ENCODE measurements at regions not wholly inside any gene's neighbourhood (a gene's known extent, or its start where the extent isn't known, plus 50 kb on each side); places are given as distances from the start of the nearest gene placed in this dataset.
A peak's percentile ranks its signal among the peaks of the same experiment; 100 is the strongest.

GRCh38 chr2:126212735-126213134 lies 443.2 kb upstream of the GYPC start:
- TF ChIP-seq CTCF (IDR thresholded peaks at IDR 0.05; ENCODE audit: control insufficient read depth, extremely low read depth, insufficient read depth), result no peak
- no peak overlapping the region for H3K4me3 ChIP-seq (ENCODE audit: low read depth, low read length)
- DNase-seq (ENCODE audit: low read depth), result no peak

GRCh38 chr2:126219081-126219480 lies 436.9 kb upstream of the GYPC start:
- no peak for DNase-seq (ENCODE audit: low read depth)
- no peak for TF ChIP-seq CTCF (IDR thresholded peaks at IDR 0.05; ENCODE audit: control insufficient read depth, extremely low read depth, insufficient read depth)
- no peak overlapping the region for H3K4me3 ChIP-seq (ENCODE audit: low read depth, low read length)

GRCh38 chr2:126220331-126220730 lies 435.6 kb upstream of the GYPC start:
- H3K4me3 ChIP-seq (ENCODE audit: low read depth, low read length), result no peak overlapping the region
- no peak for DNase-seq (ENCODE audit: low read depth)
- no peak for TF ChIP-seq CTCF (IDR thresholded peaks at IDR 0.05; ENCODE audit: control insufficient read depth, extremely low read depth, insufficient read depth)

- DNase-seq (ENCODE audit: low read depth), result no peak
- no peak for TF ChIP-seq CTCF (IDR thresholded peaks at IDR 0.05; ENCODE audit: control insufficient read depth, extremely low read depth, insufficient read depth)
- no peak overlapping the region for H3K4me3 ChIP-seq (ENCODE audit: low read depth, low read length)
Observed at GRCh38 chr2:126221506-126221905, 434.5 kb upstream of the GYPC start.

GRCh38 chr2:126222278-126222677 lies 433.7 kb upstream of the GYPC start:
- TF ChIP-seq CTCF (IDR thresholded peaks at IDR 0.05; ENCODE audit: control insufficient read depth, extremely low read depth, insufficient read depth), result no peak
- DNase-seq (ENCODE audit: low read depth), result no peak
- H3K4me3 ChIP-seq (ENCODE audit: low read depth, low read length), result no peak overlapping the region

GRCh38 chr2:126224776-126225175 lies 431.2 kb upstream of the GYPC start:
- DNase-seq (ENCODE audit: low read depth), result no peak
- H3K4me3 ChIP-seq (ENCODE audit: low read depth, low read length), result no peak overlapping the region
- no peak for TF ChIP-seq CTCF (IDR thresholded peaks at IDR 0.05; ENCODE audit: control insufficient read depth, extremely low read depth, insufficient read depth)

- no peak overlapping the region for H3K4me3 ChIP-seq (ENCODE audit: low read depth, low read length)
- TF ChIP-seq CTCF (IDR thresholded peaks at IDR 0.05; ENCODE audit: control insufficient read depth, extremely low read depth, insufficient read depth), result peak; percentile 20; the same call in 1 of the 2 replicates
- no peak for DNase-seq (ENCODE audit: low read depth)
Observed at GRCh38 chr2:126227250-126227649, 428.7 kb upstream of the GYPC start.
